HG02759 (cell line): ENCODE measurements at regions not wholly inside any gene's neighbourhood (a gene's known extent, or its start where the extent isn't known, plus 50 kb on each side); places are given as distances from the start of the nearest gene placed in this dataset.

Experiments
- ATAC-seq: cut with Tn5 transposase; IDR thresholded peaks from one replicate; pipeline ENCODE4 v1.9.1; 2021; ENCODE audit warnings: mild to moderate bottlenecking, moderate library complexity; ENCODE audit not compliant: unreplicated experiment

- no peak for ATAC-seq
Observed at GRCh38 chr7:18306696-18307095, 188.9 kb upstream of the HDAC9 start.

DNA sequence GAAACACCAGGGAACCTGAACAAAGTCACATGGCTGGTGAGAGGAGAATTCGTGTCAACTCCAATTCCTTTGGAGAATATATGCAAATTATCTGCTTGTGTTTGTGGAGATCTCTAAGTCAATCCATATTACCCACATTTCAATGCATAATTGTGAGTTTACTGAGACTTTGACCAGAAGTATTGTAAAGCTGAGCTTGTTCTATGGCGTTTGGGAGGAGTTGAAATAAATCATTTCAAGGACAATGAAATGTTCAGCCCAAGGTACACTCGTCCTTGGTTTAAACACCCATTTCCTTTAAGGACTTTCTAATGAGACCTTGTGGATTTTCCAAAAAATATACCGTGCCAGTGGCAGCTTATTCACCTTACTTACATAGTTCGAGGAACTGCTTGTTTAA is 186.6 kb upstream of the HDAC9 start:
- ATAC-seq: no peak

DNA sequence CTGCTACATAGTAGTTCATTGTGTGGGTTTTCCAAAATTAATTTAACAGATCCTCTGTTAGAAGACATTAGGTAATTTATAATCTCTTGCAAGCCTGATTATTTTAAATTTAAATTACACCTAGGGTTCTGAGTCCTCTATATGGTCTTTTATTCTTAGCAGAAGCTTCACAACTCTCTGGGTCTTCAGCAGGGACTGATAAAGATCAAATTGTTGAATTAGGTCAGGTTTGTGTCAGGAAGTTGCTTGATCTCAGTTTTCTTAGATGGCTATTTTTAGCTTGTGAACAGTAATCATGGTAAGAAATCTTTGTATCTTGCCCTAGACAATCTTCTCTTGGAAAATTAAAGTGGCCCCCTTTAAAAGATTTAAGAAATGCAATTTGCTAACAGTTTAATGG is 183.1 kb upstream of the HDAC9 start:
- no peak for ATAC-seq

GRCh38 chr7:18313965-18314364 is 181.6 kb upstream of the HDAC9 start:
- no peak for ATAC-seq

- no peak for ATAC-seq
Observed at GRCh38 chr7:18315241-18315640, 180.3 kb upstream of the HDAC9 start.

DNA sequence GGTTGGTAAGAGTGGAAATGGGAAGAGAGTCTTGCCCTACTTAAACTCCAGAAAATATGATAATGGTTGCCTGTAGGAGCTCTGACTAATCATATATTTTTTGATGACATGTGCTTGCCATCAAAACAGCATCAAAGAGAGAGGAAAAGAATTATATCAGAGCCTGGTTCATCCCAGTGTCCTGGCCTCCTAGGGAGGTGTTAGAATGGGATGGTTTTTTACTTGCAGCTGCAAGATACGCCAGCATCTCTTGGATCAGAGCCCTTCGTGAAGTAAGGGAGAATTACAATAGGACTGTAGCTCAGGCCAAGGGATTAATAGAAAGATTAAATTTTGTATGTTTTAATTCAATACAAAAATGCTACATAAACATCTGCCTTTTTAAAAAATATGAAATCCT is 177.6 kb upstream of the HDAC9 start:
- ATAC-seq: no peak

GRCh38 chr7:18320422-18320821 is 175.1 kb upstream of the HDAC9 start:
- peak; percentile 9 for ATAC-seq

GRCh38 chr7:18320971-18321567 is 174.5 kb upstream of the HDAC9 start:
- peak; percentile 74 for ATAC-seq

GRCh38 chr7:18330548-18330947 is 165.0 kb upstream of the HDAC9 start:
- no peak for ATAC-seq

DNA sequence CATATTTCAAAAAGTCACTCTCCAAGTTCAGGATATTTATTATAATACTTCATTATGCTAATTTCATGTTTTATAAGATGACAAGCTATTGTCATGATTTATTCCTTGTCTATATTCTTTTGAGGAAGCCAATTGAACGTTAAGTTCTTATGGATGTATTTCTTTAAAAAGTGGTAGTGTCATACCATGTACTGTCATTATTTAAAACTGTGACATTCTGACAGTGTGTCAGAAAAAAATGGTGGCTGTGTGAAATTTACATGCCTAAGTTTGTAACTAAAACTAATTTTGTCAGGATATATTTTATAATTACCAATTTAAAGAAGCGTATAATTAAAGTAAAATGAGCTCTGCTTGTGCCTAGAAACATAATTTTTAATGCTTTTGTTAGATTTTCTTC is 158.9 kb upstream of the HDAC9 start:
- ATAC-seq: no peak

- ATAC-seq: peak; percentile 47
Observed at GRCh38 chr7:18337048-18337809, 158.3 kb upstream of the HDAC9 start.

- ATAC-seq: no peak
Observed at GRCh38 chr7:18338910-18339523, 156.5 kb upstream of the HDAC9 start.

DNA sequence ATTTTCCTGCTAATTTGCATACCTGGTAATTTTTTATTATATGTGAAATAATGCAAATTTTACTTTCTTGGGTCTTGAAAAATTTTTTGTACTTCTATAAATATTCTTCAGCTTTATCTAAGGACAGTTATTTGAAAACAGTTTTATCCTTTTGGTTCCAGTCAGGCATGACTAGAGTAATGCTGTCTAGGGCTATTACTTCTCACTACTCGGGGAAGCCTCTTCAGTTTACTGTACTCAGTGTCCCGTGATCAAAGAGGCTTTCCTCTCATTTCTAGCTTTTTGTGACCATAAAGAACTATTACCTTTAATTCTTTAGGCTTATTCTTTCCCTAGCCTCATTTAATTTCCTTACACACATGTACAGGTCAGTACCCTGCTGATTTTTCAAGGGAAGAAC is 153.8 kb upstream of the HDAC9 start:
- ATAC-seq: no peak

GRCh38 chr7:18343047-18343446 is 152.5 kb upstream of the HDAC9 start:
- ATAC-seq: no peak

DNA sequence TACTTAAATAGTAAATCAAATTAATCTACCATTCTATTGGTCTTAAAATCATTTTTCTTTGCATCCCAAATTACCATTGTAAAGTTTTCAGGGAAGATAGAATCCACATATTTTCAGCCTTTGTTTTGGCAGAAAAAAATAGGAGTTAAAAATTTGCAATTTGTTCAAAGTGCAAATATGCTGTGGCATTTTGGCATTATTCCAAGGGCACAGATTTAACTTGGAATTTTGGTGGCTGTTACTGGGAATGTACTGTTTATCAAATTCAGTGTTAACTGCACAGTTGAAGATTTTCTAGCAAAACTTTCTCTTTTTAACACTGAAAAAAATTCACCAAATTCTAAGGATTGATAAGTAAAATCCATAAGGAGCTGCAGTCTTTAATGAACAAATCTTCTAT is 151.0 kb upstream of the HDAC9 start:
- no peak for ATAC-seq

- ATAC-seq: no peak
Observed at GRCh38 chr7:18345641-18346234, 149.8 kb upstream of the HDAC9 start.

- ATAC-seq: no peak
Observed at GRCh38 chr7:18347170-18347569, 148.4 kb upstream of the HDAC9 start.

DNA sequence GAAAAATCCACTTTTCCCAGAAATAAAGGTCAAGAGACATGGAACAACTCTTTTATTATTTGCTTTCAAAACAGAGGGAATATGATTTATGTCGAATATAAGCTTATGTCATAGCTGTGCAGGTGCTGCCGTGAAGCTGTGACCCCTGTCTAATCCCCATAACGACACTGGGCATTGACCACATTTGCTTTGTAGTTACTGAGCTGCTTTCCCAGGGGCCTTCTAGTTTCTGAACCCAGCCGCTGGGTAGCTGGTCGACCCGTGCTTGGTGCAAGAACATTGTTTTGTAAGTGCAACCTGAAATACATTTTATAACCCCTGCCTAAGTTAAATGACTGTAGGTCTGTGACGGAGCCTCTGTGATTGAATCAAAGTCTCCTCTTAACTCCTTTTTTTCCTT is 144.9 kb upstream of the HDAC9 start:
- ATAC-seq: no peak

- peak; percentile 60 for ATAC-seq
Observed at GRCh38 chr7:18352339-18353255, 143.0 kb upstream of the HDAC9 start.

DNA sequence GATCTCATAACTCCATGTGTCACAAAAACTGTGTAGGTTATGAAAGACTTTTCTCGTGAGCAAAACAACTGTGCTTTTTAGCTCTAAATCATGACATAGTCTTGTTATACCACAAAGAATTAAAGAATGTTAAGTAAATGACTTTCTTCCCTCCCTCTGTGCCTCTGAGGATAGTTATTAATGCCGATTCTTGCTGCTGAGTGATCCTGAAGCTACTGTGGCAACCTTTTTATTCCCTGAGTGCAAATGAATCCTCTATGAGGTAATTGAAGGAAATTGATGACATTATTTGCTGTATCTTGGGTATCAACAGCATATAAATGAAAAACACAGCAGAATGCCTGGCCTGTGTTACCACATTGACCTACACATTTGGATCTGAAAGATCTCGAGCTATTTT is 142.2 kb upstream of the HDAC9 start:
- no peak for ATAC-seq
